GM19467 (cell line): ENCODE measurements at regions not wholly inside any gene's neighbourhood (a gene's known extent, or its start where the extent isn't known, plus 50 kb on each side); places are given as distances from the start of the nearest gene placed in this dataset.

Source experiments
- ATAC-seq: cut with Tn5 transposase; IDR thresholded peaks from one replicate; pipeline ENCODE4 v1.9.1; 2021; ENCODE audit warnings: mild to moderate bottlenecking, moderate library complexity; ENCODE audit not compliant: unreplicated experiment

DNA sequence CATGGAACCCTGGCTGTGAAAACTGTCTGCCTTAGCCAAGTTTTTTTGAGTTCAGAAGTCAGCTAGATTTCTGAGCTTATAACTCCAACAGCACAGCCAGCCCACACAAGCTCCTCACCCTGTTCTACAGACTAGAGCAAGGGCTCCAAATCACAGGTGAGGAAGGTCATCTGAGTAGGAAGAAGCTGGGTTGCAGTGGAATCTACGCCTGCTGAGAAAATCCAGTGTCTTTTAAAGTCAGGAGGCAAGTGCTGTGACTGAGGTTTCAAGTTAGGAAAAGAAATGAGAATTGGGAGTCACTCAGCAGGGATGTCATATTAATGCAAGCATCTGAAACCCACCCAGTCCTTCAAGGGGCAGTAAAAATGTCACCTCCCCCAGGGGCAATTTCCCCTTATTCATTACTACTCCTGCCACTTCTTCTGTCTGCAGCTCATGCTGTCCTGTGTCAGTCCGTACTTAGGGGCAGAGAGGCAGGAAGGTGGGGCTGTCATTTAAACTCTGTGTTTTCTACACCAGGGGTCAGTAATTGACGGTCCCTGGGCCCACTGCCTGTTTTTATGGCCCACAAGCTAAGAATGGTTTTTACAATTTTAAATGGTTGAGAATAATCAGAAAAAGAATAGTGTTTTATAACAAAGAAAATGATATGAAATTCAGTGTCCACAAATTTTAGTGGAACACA is 551.1 kb downstream of the BCL11A start:
- no peak for ATAC-seq

DNA sequence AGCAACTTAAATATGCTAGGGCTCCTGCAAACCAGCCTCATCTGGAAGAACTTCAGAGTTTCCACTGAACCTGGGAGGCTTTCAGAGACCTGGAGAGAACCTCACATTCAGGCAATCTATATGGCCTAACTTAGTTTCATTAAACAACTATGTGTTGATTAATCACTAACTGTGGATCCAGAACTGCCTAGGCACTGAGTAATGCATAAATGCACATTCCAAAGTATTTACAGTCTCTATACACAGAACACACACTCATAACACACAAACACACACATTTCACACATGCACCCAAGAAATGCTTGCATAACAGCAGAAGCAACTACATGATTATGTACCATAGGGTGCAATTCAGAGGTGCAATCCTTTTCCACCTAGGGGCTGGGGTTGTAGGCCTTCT is 552.8 kb downstream of the BCL11A start:
- ATAC-seq: no peak

DNA sequence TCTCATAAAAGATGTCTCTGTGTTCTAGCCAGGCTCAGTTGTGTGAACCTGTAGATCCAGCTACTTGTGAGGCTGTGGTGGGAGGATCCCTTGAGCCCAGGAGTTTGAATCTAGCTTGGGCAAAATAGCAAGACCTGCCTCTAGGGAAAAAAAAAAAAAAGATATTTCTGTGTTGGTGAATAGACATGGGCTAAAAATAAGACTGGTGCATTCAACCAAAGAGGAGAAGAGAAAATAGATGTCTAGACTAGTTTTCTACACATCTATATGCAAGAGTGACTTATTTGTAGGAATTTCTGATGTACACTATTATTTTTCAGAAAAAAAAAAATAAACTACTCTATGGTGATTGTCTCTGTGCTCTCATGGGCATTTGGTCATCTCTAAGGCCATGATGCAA is 555.1 kb downstream of the BCL11A start:
- ATAC-seq: no peak

DNA sequence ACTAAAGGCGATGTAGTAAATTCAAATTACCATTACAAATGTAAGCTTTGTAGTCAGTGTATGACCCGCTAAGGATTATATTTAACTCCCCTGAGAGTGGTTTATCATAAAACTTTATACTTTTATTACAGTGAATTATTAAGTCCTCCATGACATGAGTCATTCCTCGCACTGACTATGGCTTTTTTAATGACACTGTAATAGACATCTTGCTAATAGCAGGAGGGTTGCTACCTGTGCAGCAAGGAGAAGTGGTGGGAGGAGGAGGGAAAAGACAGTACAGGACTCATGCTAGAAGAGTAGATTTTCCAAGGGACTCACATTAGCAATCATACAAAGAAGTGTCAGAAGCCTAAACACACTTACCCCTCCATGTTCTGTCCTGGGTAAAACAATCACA is 556.1 kb downstream of the BCL11A start:
- ATAC-seq: no peak

DNA sequence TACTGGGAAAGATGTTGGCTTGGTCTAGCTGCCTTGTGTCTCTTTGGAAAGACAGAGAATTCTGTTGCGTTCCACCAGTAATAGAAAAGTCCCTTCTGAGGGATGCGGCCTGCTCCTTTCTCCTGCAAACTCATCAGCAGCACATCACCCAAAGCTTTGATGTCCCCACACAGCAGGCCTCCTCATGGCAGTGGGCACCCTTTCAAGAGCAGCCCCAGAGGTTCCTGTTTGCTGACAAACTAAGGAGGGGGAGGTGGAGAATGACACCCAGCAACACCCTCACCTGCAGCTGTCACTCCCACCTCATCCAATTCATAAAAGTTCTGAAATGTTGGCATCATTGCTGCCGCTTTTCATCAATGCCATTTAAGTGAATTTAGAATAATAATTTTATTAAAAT is 556.6 kb downstream of the BCL11A start:
- ATAC-seq: no peak

DNA sequence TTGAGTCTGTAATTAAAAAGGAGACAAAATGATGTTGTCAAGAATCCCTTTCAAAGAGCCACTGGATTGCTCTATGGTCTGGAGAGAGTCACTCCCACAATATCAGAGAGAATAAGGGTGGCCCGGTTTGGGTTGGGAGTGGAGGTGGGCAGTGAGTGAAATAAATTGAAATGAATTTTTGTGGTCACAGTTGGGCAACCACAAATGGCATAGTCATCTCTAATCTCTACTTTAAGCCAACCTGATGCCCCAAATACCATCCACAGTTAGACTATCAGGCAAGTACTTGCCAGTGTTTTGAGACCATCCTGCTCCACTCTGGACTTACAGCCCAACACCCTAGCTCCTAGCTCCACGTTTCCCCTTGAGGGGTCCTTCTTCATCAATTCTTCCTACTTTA is 559.7 kb downstream of the BCL11A start:
- no peak for ATAC-seq

DNA sequence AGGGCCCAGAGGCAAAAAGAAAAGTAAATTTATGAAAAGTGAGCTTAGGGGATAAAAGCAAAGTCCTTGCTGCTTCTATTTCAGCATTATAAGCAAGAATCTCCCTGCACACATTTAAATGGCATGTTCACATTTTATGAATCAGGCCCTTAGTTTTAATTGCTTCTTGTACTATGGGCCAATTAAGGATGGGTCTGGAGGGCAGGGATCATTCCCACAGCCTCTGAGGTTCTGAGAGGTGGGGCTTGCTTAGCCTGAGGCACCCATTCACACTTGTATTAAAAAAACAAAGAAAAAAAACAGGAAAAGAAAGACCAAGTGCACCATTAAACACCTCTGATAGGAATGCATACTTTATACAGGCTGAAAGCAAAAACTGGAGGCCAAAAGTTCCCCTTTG is 565.1 kb downstream of the BCL11A start:
- no peak for ATAC-seq

DNA sequence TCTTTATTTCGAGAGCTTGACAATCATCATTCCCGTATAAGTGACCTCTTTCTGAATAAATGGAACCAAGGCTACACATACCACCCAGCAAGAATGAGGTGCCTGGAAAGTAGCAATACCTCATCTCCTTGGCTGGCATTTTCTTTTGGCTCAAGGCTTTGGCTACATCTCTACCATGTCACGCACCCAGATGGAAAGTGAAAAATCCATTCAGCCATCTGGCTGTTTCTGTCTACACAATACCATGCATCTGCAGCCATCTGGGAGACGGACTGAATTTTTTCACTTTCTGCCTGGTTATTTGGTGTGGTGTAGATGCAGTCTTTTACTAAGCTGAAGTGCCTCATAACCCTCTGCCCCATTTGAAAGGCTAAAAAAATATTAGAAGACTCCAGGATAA is 566.9 kb downstream of the BCL11A start:
- ATAC-seq: no peak

DNA sequence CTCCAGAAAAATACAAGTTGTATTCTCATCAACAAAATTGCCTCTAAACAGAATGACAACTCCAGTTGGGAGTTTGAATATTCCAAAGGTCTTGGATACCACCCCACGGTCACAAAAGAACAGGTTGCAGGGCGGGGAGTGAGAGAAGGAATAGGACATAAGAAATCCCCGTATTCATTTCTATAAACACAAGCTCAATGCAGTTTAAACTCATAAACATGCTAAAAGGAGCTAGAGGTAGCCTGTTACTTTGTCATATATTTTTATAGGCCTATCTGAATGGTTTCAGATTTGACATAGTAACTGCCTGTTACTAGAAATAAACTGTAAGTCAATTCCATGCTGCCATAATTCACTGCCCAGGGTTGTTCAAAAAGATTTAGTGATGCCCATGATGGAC is 567.5 kb downstream of the BCL11A start:
- no peak for ATAC-seq

DNA sequence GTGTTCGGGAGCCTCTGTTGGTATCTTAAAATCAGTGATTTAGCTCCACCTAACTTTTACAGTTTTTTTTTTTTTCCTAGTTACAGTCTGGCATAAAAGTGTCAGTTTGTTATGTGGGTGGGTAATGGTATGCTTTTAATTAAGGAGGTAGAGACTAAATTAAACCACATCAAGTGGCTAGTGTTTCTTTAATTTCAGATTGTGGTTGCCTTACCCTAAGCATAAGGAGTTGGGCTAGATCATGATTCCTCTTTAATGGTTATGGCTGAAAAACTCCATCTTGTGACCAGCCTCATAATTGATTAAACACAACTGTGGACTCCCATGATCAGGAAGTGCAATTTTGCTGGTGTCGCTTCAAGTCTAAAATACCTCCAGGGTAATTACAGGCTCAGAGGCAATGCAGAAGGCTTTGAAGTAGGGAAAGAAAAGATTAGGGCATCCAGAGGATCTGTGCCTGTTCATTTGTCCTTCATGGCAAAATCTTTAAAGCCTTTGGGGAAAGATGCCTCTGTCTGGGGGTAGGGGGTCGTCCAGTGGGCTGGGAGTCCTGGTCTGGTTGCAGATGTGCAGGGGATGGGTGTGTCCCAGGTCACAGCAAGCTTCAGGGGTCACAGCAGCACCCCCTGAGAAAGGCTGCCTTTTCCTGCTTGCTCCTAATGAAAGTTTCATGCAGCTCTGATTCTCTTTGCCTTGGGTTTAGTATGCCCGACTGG is 579.2 kb downstream of the BCL11A start:
- no peak for ATAC-seq

DNA sequence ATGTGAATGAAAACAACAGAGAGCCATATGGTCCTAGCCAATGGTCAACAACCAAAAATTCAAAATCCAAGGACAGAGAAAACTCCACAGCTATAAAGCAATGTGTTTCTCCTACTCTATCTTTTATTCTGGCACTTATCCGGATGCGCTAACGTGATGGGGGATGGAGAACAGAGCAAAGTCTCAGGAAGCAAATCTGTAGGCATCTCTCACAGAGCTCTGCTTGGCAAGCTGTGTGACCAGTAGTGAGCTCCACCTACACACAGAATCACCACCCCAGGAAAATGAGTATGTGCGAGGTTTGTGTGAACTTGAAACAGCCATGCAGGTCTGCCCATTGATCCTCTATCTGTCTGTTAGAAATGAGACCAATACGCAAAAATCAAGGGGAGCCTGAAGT is 584.3 kb downstream of the BCL11A start:
- no peak for ATAC-seq

DNA sequence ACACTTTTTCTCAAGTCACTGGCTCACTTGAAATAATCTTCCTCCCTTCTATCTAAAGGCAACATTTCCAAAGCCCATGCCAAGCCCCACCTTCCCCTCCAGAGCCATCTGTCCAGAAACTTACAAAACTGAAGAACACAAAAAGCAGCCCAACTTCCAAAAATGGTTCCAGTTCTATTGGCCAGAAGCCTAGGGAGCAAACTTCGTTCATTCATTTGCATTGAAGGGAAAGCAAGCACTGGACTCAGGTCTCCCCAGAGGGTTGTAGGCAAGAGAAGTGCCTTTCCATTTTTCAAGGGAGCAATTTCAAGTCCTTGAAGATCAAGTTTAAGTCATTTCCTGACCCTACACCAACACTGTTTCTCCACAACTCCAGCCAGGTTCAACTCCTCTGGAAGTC is 585.0 kb downstream of the BCL11A start:
- no peak for ATAC-seq

DNA sequence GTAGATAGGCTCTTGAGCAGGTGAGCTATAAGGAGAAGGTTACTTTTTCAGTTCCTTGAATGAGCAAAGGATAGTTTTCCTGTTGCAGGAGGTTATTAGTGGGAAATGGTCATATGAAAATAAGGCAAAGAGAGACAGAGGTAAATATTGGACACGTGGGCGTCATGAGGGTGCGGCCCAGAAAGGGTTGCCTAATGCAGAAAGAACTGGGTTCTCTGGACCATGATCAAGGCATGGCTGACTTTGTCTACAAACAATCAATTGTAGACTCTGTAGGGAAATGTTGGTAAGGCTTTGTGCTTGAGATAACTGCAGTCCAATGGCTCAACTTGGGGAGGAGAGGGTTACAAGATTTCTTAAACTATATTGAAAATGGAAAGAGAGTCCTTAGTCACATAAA is 585.8 kb downstream of the BCL11A start:
- no peak for ATAC-seq

DNA sequence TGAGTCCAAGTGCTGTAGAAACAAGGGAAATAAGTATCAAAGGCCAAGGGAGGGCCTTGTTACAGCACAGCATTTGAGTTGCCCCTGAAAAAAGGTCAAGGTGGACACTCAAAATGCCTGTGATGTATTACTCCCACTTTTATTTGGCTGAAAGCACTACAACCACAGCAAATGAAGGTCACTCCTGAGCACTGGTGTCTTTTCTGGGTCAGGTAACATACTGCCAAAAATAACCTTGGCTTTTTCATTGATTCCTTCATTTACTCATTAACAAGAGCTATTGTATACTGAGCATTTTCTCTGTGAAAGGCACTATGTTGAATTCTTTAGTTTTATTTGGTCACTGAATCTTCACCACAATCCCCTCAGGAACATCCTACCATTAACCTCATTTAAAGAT is 590.3 kb downstream of the BCL11A start:
- ATAC-seq: no peak

DNA sequence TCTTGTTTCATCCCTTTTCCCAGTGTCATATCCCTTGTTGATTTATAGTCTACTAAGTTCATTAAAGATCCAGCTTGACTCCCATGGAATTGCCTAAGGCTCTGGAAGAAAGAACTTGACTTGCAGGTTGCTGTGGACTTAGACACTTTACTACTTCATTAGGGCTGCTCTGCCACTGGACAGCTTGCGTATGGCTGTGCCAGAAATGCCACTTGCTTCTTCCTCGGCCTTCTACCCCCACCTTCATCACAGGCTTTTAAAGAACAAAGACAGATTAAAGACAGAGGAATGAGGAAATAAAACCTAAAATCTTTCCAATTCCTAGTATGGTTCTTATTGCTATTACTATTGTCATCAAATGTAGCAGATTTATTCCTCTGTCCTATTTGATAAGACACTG is 591.7 kb downstream of the BCL11A start:
- ATAC-seq: no peak

DNA sequence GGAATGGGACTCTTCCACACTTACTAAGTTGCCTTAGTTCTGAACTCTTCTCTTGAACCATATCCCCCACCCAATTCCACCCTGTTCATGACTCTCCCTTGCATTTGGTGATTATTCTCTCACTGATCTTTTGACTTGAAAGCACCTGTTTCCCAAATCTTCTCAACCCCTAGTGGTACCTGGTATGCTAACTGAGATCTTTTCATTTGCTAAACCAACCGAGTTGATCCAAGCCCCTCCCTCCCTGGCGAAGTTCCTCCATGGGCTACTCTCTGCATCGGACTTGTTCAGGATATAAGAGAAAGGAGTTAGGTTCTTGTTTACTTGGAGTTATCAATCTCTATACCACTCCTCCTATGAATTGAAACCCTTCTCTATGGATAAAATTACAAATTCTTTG is 593.5 kb downstream of the BCL11A start:
- ATAC-seq: no peak

DNA sequence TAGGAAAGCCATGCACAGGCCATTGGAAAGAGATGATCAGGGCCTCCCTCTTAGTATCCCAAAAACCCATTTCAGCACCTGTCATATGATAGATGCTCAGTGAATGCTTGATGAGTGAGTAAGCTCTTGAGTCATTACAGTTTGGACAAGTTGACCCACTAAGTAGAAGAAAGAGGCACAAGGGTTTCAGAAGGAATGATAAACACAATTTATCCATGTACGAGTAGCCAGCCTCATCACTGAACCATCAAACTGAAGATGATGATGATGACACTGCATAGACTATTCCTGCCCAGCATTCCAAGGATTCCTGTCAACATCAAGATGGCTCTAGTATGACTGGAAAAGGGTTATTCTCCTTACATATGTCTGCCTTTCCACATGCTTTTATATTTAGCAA is 596.0 kb downstream of the BCL11A start:
- no peak for ATAC-seq

DNA sequence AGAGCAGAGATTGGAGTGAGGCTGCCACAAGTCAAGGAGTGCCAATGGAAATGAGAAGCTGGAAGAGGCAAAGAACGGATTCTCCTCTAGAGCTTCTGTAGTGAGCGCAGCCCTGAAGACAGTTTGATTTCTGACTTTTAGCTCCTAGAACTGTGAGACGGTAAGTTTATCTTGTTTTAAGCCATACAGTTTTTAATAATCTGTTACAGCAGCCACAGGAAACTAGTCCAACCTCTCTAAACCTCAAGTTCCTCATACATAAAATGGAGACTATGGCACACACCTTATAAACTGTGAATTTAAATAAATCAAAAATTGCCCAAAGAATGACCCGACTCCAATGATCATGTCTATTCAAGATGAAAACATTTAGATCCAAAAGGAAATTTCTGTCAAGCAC is 596.5 kb downstream of the BCL11A start:
- ATAC-seq: no peak

DNA sequence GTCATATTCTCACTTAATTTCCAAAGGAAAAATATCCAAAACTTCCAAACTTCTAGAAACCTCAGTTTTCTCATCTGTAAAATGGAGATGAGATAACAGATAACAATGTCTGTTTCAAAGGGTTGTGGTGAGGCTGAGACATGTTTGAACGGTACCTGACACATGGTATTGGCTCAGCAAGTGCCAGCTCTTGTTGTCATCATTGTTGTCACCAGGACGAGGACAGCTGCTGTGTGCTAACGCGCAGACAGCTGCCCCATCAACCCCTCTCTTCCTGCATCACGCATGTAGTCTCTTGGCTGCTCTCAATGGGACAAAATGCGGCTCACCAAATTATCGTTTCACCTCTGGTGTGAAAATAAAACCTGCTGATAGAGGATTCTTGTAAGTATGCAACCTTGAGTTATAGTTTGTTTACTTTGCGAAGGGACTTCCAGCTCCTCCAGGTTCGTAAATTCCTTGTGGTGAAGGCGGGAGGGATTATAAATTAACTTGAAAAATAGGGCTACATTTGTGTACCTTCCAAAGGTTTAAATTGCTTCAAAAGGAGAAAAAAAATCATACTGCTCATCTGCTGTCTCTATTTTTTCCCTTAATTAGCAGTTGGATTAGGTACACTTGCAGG is 605.4 kb downstream of the BCL11A start:
- no peak for ATAC-seq

DNA sequence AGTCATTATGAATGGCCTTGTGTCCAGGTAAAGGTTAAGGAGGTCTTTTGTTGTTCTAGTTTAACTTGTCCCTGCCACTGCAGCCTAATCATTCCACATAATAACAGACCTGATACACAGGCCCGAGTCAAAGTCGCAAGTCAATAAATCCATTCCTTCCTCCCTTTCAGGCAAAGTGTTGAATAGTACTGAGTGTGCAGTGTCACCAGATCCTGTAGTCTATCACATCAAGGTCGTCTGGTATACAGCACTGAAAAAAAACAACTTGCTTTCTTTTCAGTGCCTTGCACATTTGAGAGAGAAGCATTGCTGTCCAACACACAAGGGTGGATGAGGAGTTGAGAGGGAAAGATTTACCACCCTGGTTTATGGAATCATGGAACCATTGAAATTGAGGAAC is 606.2 kb downstream of the BCL11A start:
- ATAC-seq: no peak

DNA sequence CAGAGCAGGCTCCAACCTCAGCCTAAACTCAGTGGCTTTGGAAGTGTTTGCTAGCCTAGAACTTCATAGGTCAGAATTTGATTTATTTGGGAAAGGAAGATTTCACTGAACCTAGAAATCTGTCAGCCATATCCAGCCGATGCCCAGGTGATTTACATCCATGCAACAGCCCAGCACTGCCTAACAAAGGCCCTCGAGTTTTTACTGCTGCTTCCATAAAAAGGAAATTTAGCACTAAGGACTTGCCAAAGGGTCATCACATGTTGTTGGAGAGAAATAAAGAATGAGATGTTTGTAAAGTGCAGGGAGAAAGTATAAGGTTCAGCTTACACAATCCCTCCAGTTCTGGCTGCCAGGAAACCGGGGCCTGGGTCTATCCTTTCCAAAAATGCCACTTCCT is 614.2 kb downstream of the BCL11A start:
- no peak for ATAC-seq

DNA sequence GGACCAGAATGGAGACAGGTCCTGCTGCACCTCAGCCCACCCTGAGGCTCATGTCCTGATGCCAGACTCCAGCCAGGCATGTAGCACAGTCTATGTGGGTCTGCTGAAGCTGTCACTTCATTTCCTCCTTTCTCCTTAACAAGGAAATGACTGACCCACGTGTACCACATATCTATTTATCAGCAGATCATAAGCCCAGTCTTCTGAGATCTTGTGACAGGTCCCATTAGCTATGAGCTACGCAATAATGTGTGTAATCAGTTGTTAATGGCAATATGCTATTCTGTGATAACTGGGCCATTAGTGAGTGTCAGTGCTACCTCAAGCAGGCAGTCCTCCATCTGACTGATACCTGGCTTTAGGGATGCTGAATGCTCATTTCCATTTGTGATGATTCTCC is 615.3 kb downstream of the BCL11A start:
- no peak for ATAC-seq
